Panc1 (cell line): ENCODE measurements at regions not wholly inside any gene's neighbourhood (a gene's known extent, or its start where the extent isn't known, plus 50 kb on each side); places are given as distances from the start of the nearest gene placed in this dataset.

Experiments used
- ATAC-seq: fragments of 200-7000 bp; cut with Tn5 transposase; 2 replicates; pipeline ENCODE4 v1.9.1; 2020; ENCODE audit warnings: mild to moderate bottlenecking, moderate library complexity
- BruUV-seq: library from RNA; stranded (reverse); fragments of 400-500 nt; replicated peaks from 2 replicates; lab custom pipeline; 2021; lab: Mats Ljungman, UMichigan
- CTCF ChIA-PET: fragments of 300-600 bp; sonication (Branson Sonifier 250); formaldehyde crosslinking; loops from one replicate; lab custom pipeline; 2022; ENCODE audit warnings: antibody characterized with exemption; lab: Charles Lee
- POLR2A ChIA-PET: fragments of 300-600 bp; sonication (Branson Sonifier 250); formaldehyde crosslinking; loops from one replicate; lab custom pipeline; 2022; ENCODE audit warnings: antibody characterized with exemption; lab: Charles Lee
- DNase-seq: peaks from one replicate; pipeline ENCODE4 v3.0.0-alpha.2; 2010; ENCODE audit warnings: low read depth, low spot score
- H3K27ac ChIP-seq: 2 replicates; pipeline ENCODE4 v1.5.1; 2011; ENCODE audit warnings: mild to moderate bottlenecking, low read length, inconsistent platforms
- H3K27me3 ChIP-seq: fragments of 200-500 bp; sonication (Bioruptor generic); 2 replicates; pipeline ENCODE4 v1.6.0; 2014; ENCODE audit warnings: low read length, inconsistent platforms; ENCODE audit not compliant: control insufficient read depth, insufficient read depth
- H3K36me3 ChIP-seq: fragments of 200-500 bp; sonication (Bioruptor generic); 2 replicates; pipeline ENCODE4 v1.5.1; 2014; ENCODE audit warnings: inconsistent platforms, mild to moderate bottlenecking, low read length, moderate library complexity; ENCODE audit not compliant: control insufficient read depth, insufficient read depth
- H3K4me1 ChIP-seq: 2 replicates; pipeline ENCODE4 v1.5.1; 2011; ENCODE audit warnings: inconsistent platforms, mild to moderate bottlenecking, low read length, moderate library complexity; ENCODE audit not compliant: control insufficient read depth, insufficient read depth
- H3K4me3 ChIP-seq, 2 experiments: 2 replicates each; pipeline ENCODE4 v1.5.1; 2011 to 2012; ENCODE audit warnings: low read depth in 2 of 2, low read length in 2 of 2, mild to moderate bottlenecking in 2 of 2, inconsistent platforms in 1 of 2, moderate library complexity in 1 of 2
- H3K9me3 ChIP-seq: fragments of 200-500 bp; sonication (Bioruptor generic); 2 replicates; pipeline ENCODE4 v1.5.1; 2014; ENCODE audit warnings: low read depth, mild to moderate bottlenecking, inconsistent platforms, low read length, moderate library complexity; ENCODE audit not compliant: control insufficient read depth, insufficient read depth
- CTCF ChIP-seq: fragments of 450-650 bp; IDR thresholded peaks from 2 replicates; pipeline ENCODE4 v1.5.1; 2017; ENCODE audit warnings: mild to moderate bottlenecking
- POLR2AphosphoS5 ChIP-seq: IDR thresholded peaks from 2 replicates; pipeline ENCODE4 v1.6.1; 2012; ENCODE audit warnings: mild to moderate bottlenecking, low read depth, low read length, moderate library complexity
- REST ChIP-seq, 2 experiments: IDR thresholded peaks; 2 replicates each; pipeline ENCODE4 v1.6.1; 2011 to 2012; ENCODE audit warnings: low read depth in 2 of 2, control low read depth in 1 of 2, low read length in 1 of 2, mild to moderate bottlenecking in 1 of 2, moderate library complexity in 1 of 2; ENCODE audit not compliant: insufficient read depth in 1 of 2
- SIN3A ChIP-seq: IDR thresholded peaks from 2 replicates; pipeline ENCODE4 v1.6.1; 2012; ENCODE audit warnings: low read depth, mild to moderate bottlenecking, low read length, moderate library complexity, borderline replicate concordance; ENCODE audit not compliant: insufficient read depth
- TCF7L2 ChIP-seq: IDR thresholded peaks from 2 replicates; pipeline ENCODE4 v1.6.1; 2011; ENCODE audit warnings: mild to moderate bottlenecking, low read depth, low read length, inconsistent platforms
- in situ Hi-C: cut with HindIII; loops from 2 replicates; pipeline ENCODE4 v1.10.0; 2016; ENCODE audit warnings: low sequenced_read_pairs, low pct_unique_long_range_greater_than_20kb
- intact Hi-C: fragments of 100-400 bp; cut with micrococcal nuclease; formaldehyde crosslinking; loops from one replicate; pipeline ENCODE4 v1.10.0; 2022; ENCODE audit not compliant: unreplicated experiment

- H3K9me3 ChIP-seq: peaks cover 7% of the 10 kb centered on the region; the same call in 1 of the 2 replicates
- H3K27me3 ChIP-seq: no peaks in the 10 kb centered on the region
- H3K4me1 ChIP-seq: no peaks in the 10 kb centered on the region
- no peaks in the 10 kb centered on the region for H3K36me3 ChIP-seq
- H3K27ac ChIP-seq: no peak overlapping the region
- ChIA-PET POLR2A (no interaction called here), CTCF (no interaction called here)
- ATAC-seq (no peak), DNase-seq (no peak)
- H3K4me3 ChIP-seq: no peak overlapping the region
- BruUV-seq: no TSS peak
- no peak for TF ChIP-seq POLR2AphosphoS5
- no peak for TF ChIP-seq CTCF
- in situ Hi-C loops (no loop called here), intact Hi-C loops (no loop called here)
Measured at GRCh38 chr6:19552076-19552475, 285.1 kb upstream of the ID4 start.

- Histone ChIP-seq H3K27ac (no peak overlapping the region), H3K4me3 (no peak overlapping the region), H3K9me3 (peaks cover 7% of the 10 kb centered on the region; the same call in 1 of the 2 replicates), H3K27me3 (no peaks in the 10 kb centered on the region), H3K4me1 (no peaks in the 10 kb centered on the region), H3K36me3 (no peaks in the 10 kb centered on the region)
- TF ChIP-seq CTCF (no peak), SIN3A (no peak), TCF7L2 (no peak), REST (IDR thresholded peaks at IDR 0.05; ENCODE audit: insufficient read depth in 1 of 2, low read depth in 2 of 2, low read length in 1 of 2) (no peak), POLR2AphosphoS5 (no peak)
- intact Hi-C loops: no loop called here
- CTCF ChIA-PET: no interaction called here
- in situ Hi-C loops: no loop called here
- no TSS peak for BruUV-seq
- DNase-seq (no peak), ATAC-seq (no peak)
- POLR2A ChIA-PET: no interaction called here
Measured at GRCh38 chr6:19552588-19552987, 284.6 kb upstream of the ID4 start.
